K562 (cell line): ENCODE measurements at regions not wholly inside any gene's neighbourhood (a gene's known extent, or its start where the extent isn't known, plus 50 kb on each side); places are given as distances from the start of the nearest gene placed in this dataset.
"Not testable (repeated sequence)": the region's sequence is repeated elsewhere in the genome, so short reads cannot be mapped to it uniquely, and the experiment has no call there.

Experiments
- ATAC-seq: fragments of 200-7000 bp; cut with Tn5 transposase; 3 replicates; pipeline ENCODE4 v1.9.1; 2020; ENCODE audit warnings: moderate library complexity
- BruUV-seq: library from RNA; stranded (reverse); fragments of 400-500 nt; replicated peaks from 2 replicates; lab custom pipeline; 2021; lab: Mats Ljungman, UMichigan
- CTCF ChIA-PET: fragments of 300-600 bp; formaldehyde crosslinking; extraction: SDS; loops from one replicate; lab custom pipeline; 2021; ENCODE audit warnings: low intra/inter-chr PET ratio; lab: Yijun Ruan, JAX
- POLR2A ChIA-PET: fragments of 300-600, 350-650 bp; sonication (Branson Sonifier 250); formaldehyde crosslinking; extraction: SDS; loops from one replicate; lab custom pipeline; 2021; ENCODE audit warnings: antibody characterized with exemption, inconsistent platforms; lab: Yijun Ruan, JAX
- DNase-seq, 4 experiments: peaks; one replicate each; pipeline versions ENCODE4 v3.0.0 to v3.0.0-alpha.2; 2011 to 2018; ENCODE audit warnings: low spot score in 3 of 4, mixed read lengths in 3 of 4; ENCODE audit errors: extremely low read depth in 1 of 4
- FAIRE-seq: peaks from 2 replicates; lab custom pipeline; 2011; peaks lifted over from hg19 to GRCh38; lab: Jason Lieb, UNC
- H2AFZ ChIP-seq: 2 replicates; pipeline ENCODE4 v1.6.0; 2011; ENCODE audit warnings: low read depth, low read length, control low read depth, inconsistent platforms
- H3K27ac ChIP-seq: fragments of 200-600 bp; 3 replicates; pipeline ENCODE4 v1.8.0; 2011; ENCODE audit warnings: low read depth, mild to moderate bottlenecking, control low read depth, inconsistent platforms, low read length, moderate library complexity, mixed read lengths; ENCODE audit errors: extremely low read depth
- H3K27me3 ChIP-seq, 2 experiments: fragments of 300-600 bp in 1 of 2; 2 replicates in 1 of 2; 3 replicates in 1 of 2; pipeline versions ENCODE4 v1.6.0 to v1.8.0; 2011; ENCODE audit warnings: inconsistent platforms in 2 of 2, low read length in 2 of 2, mild to moderate bottlenecking in 1 of 2, mixed read lengths in 1 of 2, moderate library complexity in 1 of 2; ENCODE audit not compliant: control insufficient read depth in 2 of 2, insufficient read depth in 2 of 2
- H3K36me3 ChIP-seq: fragments of 300-600 bp; 3 replicates; pipeline ENCODE4 v1.8.0; 2011; ENCODE audit warnings: mild to moderate bottlenecking, low read length, inconsistent platforms; ENCODE audit not compliant: control insufficient read depth, insufficient read depth
- H3K4me1 ChIP-seq, 2 experiments: fragments of 200-600 bp in 1 of 2; replicated peaks in 1 of 2; 2 replicates in 1 of 2; 3 replicates in 1 of 2; pipeline versions ENCODE4 v1.5.1 to v1.8.0; 2011; ENCODE audit warnings: inconsistent platforms in 2 of 2, low read length in 2 of 2, mild to moderate bottlenecking in 1 of 2, mixed read lengths in 1 of 2, moderate library complexity in 1 of 2; ENCODE audit not compliant: control insufficient read depth in 2 of 2, insufficient read depth in 2 of 2
- H3K4me2 ChIP-seq: 2 replicates; pipeline ENCODE4 v1.6.1; 2011; ENCODE audit warnings: low read length, control low read depth, inconsistent platforms, mixed read lengths; ENCODE audit not compliant: insufficient read depth
- H3K4me3 ChIP-seq: fragments of 200-600 bp; sonication (generic), shearing (Covaris generic); 2 replicates; pipeline ENCODE4 v1.5.1; 2016; ENCODE audit warnings: control low read depth, inconsistent platforms
- H3K79me2 ChIP-seq: fragments of 200-600 bp; 3 replicates; pipeline ENCODE4 v1.8.0; 2011; ENCODE audit warnings: low read length, inconsistent platforms; ENCODE audit not compliant: control insufficient read depth, insufficient read depth
- H3K9ac ChIP-seq, 2 experiments: 2 replicates each; pipeline versions ENCODE4 v1.6.0 to v1.6.1; 2011; ENCODE audit warnings: low read depth in 2 of 2, low read length in 2 of 2, control low read depth in 1 of 2, inconsistent platforms in 1 of 2, mild to moderate bottlenecking in 1 of 2, mixed read lengths in 1 of 2; ENCODE audit not compliant: insufficient read depth in 1 of 2
- H3K9me1 ChIP-seq: one replicate; pipeline ENCODE4 v1.6.0; 2011; ENCODE audit warnings: inconsistent platforms, mild to moderate bottlenecking, low read length, moderate library complexity; ENCODE audit not compliant: control insufficient read depth, insufficient read depth
- H3K9me3 ChIP-seq: replicated peaks from 2 replicates; pipeline ENCODE4 v1.5.1; 2011; ENCODE audit warnings: low read depth, low read length, inconsistent platforms; ENCODE audit not compliant: control insufficient read depth, insufficient read depth
- H4K20me1 ChIP-seq: replicated peaks from 2 replicates; pipeline ENCODE4 v1.6.1; 2011; ENCODE audit warnings: low read length, inconsistent platforms, mixed read lengths; ENCODE audit not compliant: control insufficient read depth, insufficient read depth
- BACH1 ChIP-seq: fragments of 200-800 bp; sonication (Bioruptor generic); IDR thresholded peaks from 2 replicates; pipeline ENCODE4 v1.6.1; 2016; ENCODE audit warnings: missing genetic modification characterization, missing compliant biosample characterization
- CREM ChIP-seq: IDR thresholded peaks from 2 replicates; pipeline ENCODE4 v1.6.1; 2014; ENCODE audit warnings: antibody characterized with exemption, low read depth
- GTF2B ChIP-seq: IDR thresholded peaks from 2 replicates; pipeline ENCODE4 v1.6.1; 2011; ENCODE audit not compliant: insufficient read length; ENCODE audit errors: extremely low read depth
- LCOR ChIP-seq: sonication (generic); formaldehyde crosslinking; IDR thresholded peaks from 2 replicates; pipeline ENCODE4 v1.8.0; 2022; ENCODE audit warnings: mild to moderate bottlenecking, missing genetic modification reagents
- POLR2A ChIP-seq: fragments of 450-650 bp; conservative IDR thresholded peaks from 2 replicates; pipeline ENCODE4 v1.6.1; 2016
- PTTG1 ChIP-seq: fragments of 450-650 bp; IDR thresholded peaks from 2 replicates; pipeline ENCODE4 v1.6.1; 2016; ENCODE audit warnings: low read depth, mild to moderate bottlenecking, missing genetic modification characterization, missing compliant biosample characterization
- RBM34 ChIP-seq: fragments of 200-400 bp; formaldehyde crosslinking; IDR thresholded peaks from 2 replicates; pipeline ENCODE4 v1.6.1; 2018; ENCODE audit warnings: low read length, borderline replicate concordance; ENCODE audit not compliant: insufficient read depth
- RHOXF2B ChIP-seq: fragments of 250-450 bp; sonication (Bioruptor Pico); conservative IDR thresholded peaks from 2 replicates; pipeline ENCODE4 v1.5.1; 2021
- TBL1XR1 ChIP-seq, 2 experiments: IDR thresholded peaks; 2 replicates each; pipeline ENCODE4 v1.6.1; 2012; ENCODE audit warnings: improper control_type of control experiment in 2 of 2, low read length in 2 of 2, mild to moderate bottlenecking in 1 of 2
- WHSC1 ChIP-seq: IDR thresholded peaks from one replicate; pipeline ENCODE4 v1.6.1; 2012; ENCODE audit warnings: low read length, control low read depth, inconsistent platforms
- ZNF239 ChIP-seq: fragments of 250-450 bp; sonication (Bioruptor Pico); IDR thresholded peaks from 2 replicates; pipeline ENCODE4 v1.4.0; 2020; ENCODE audit warnings: mild to moderate bottlenecking
- ZNF584 ChIP-seq: fragments of 200-800 bp; sonication (Bioruptor generic); IDR thresholded peaks from 2 replicates; pipeline ENCODE4 v1.6.1; 2016; ENCODE audit warnings: low read depth, mild to moderate bottlenecking, missing genetic modification characterization, missing compliant biosample characterization
- ZNF695 ChIP-seq: fragments of 450-650 bp; formaldehyde crosslinking; IDR thresholded peaks from 2 replicates; pipeline ENCODE4 v1.4.0; 2020; ENCODE audit warnings: mild to moderate bottlenecking, moderate library complexity
- ZSCAN32 ChIP-seq: fragments of 450-650 bp; formaldehyde crosslinking; IDR thresholded peaks from 2 replicates; pipeline ENCODE4 v1.4.0; 2020; ENCODE audit warnings: mild to moderate bottlenecking, moderate library complexity
- ZZZ3 ChIP-seq: fragments of 450-650 bp; IDR thresholded peaks from 2 replicates; pipeline ENCODE4 v1.6.1; 2016; ENCODE audit warnings: antibody characterized with exemption, mild to moderate bottlenecking, moderate library complexity
- WGBS: fragments of 100-300 bp; shearing (Covaris generic); methylation state at CpG from one replicate; pipeline ENCODE4 v1.1.6; 2016; ENCODE audit warnings: low coverage, mixed read lengths; ENCODE audit not compliant: insufficient coverage; ENCODE audit errors: missing lambda C conversion rate; 5-methylcytosine and 5-hydroxymethylcytosine counted together
- in situ Hi-C: fragments of 300-500 bp; cut with MboI; formaldehyde crosslinking; loops from 4 replicates; pipeline ENCODE4 v1.15.0; 2018; ENCODE audit warnings: inconsistent platforms, mixed read lengths
- intact Hi-C: fragments of 100-400 bp; cut with micrococcal nuclease; formaldehyde crosslinking; loops from 2 replicates; pipeline ENCODE4 v1.14.2; 2022
- TF ChIP-seq, protein P1 (sequence below), 2 experiments: fragments of 450-650 bp in 1 of 2; sonication (generic) in 1 of 2; formaldehyde crosslinking; conservative IDR thresholded peaks; 2 replicates each; pipeline versions ENCODE4 v1.4.0 to v1.8.1; 2020 to 2022; ENCODE audit warnings: mild to moderate bottlenecking in 1 of 2, missing genetic modification reagents in 1 of 2
- TF ChIP-seq, protein P2 (sequence below): sonication (generic); formaldehyde crosslinking; IDR thresholded peaks from 2 replicates; pipeline ENCODE4 v1.8.1; 2022; ENCODE audit warnings: missing genetic modification reagents

- Histone ChIP-seq H3K4me1 (no peaks in the 10 kb centered on the region), H3K4me3 (no peak overlapping the region), H3K79me2 (no peaks in the 10 kb centered on the region), H2AFZ (no peak overlapping the region), H3K27ac (no peak overlapping the region), H3K9me3 (no peaks in the 10 kb centered on the region), H3K27me3 (no peaks in the 10 kb centered on the region), H3K36me3 (no peaks in the 10 kb centered on the region), H3K9me1 (no peaks in the 10 kb centered on the region), H3K4me2 (no peak overlapping the region), H3K9ac (no peak overlapping the region), H4K20me1 (no peaks in the 10 kb centered on the region)
- ChIA-PET POLR2A (no interaction called here), CTCF (no interaction called here)
- no peak for FAIRE-seq
- TF ChIP-seq CREM (no peak), RBM34 (no peak), ZSCAN32 (CRISPR knock-in tag) (no peak), ZNF239 (no peak), POLR2A (no peak), GTF2B (no peak), RHOXF2B (CRISPR knock-in tag) (no peak), WHSC1 (no peak), ZZZ3 (no peak), LCOR (CRISPR knock-in tag) (no peak), TBL1XR1 (IDR thresholded peaks at IDR 0.05; ENCODE audit: low read length in 2 of 2) (no peak), BACH1 (tag) (no peak), ZNF584 (CRISPR knock-in tag) (no peak), PTTG1 (tag) (no peak), ZNF695 (CRISPR knock-in tag) (no peak)
- TF ChIP-seq, protein P1, sequence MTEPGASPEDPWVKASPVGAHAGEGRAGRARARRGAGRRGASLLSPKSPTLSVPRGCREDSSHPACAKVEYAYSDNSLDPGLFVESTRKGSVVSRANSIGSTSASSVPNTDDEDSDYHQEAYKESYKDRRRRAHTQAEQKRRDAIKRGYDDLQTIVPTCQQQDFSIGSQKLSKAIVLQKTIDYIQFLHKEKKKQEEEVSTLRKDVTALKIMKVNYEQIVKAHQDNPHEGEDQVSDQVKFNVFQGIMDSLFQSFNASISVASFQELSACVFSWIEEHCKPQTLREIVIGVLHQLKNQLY (CRISPR knock-in tag; conservative IDR thresholded peaks at IDR 0.05): no peak
- TF ChIP-seq, protein P2, sequence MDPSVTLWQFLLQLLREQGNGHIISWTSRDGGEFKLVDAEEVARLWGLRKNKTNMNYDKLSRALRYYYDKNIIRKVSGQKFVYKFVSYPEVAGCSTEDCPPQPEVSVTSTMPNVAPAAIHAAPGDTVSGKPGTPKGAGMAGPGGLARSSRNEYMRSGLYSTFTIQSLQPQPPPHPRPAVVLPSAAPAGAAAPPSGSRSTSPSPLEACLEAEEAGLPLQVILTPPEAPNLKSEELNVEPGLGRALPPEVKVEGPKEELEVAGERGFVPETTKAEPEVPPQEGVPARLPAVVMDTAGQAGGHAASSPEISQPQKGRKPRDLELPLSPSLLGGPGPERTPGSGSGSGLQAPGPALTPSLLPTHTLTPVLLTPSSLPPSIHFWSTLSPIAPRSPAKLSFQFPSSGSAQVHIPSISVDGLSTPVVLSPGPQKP (CRISPR knock-in tag): no peak
- 6% methylated on average over 2 of the region's 2 CpGs for WGBS
- DNase-seq: no peak
- BruUV-seq: no TSS peak
- in situ Hi-C loops: no loop called here
- ATAC-seq: no peak
- intact Hi-C loops: no loop called here
These were observed 201.7 kb upstream of the AFF2 start for GRCh38 chrX:148298737-148299136.

DNA sequence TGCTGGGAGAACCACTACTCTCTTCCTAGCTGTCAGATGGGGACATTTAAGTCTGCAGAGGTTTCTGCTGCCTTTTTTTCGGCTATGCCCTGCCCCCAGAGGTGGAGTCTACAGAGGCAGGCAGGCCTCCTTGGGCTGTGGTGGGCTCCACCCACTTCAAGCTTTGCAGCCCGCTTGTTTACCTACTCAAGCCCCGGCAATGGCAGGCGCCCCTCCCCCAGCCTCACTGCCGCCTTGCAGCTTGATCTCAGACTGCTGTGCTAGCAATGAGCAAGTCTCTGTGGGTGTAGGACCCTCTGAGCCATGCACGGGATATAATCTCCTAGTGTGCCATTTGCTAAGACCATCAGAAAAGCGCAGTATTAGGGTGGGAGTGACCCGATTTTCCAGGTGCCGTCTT, 195.2 kb upstream of the AFF2 start:
- intact Hi-C loops, CTCF ChIA-PET, H2AFZ ChIP-seq, H4K20me1 ChIP-seq, H3K9me1 ChIP-seq, H3K79me2 ChIP-seq, FAIRE-seq, ATAC-seq, BruUV-seq, H3K27ac ChIP-seq, in situ Hi-C loops, H3K4me2 ChIP-seq, DNase-seq, H3K4me3 ChIP-seq, H3K36me3 ChIP-seq, H3K27me3 ChIP-seq, H3K4me1 ChIP-seq, H3K9me3 ChIP-seq, POLR2A ChIA-PET, H3K9ac ChIP-seq: not testable (repeated sequence)
- 0% methylated on average over 6 of the region's 9 CpGs for WGBS
